ENCODE measurements at regions not wholly inside any gene's neighbourhood (a gene's known extent, or its start where the extent isn't known, plus 50 kb on each side); places are given as distances from the start of the nearest gene placed in this dataset.

DNA sequence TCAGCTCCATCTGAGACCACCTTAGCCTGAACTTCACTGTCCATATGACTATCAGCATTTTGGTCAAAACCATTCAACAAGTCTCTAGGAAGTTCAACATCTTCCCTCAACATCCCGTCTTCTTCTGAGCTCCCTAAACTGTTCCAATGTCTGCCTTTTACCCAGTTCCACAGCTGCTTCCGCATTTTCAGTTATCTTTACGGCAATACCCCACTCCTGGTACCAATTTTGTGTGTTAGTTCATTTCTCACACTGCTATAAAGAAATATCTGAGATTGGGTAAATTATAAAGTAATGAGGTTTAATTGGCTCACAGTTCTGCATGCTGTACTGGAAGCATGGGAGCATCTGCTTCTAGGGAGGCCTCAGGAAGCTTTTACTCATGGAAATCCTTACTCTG is 771.2 kb downstream of the SLITRK6 start:
- H3K27me3 ChIP-seq (ENCODE audit: control insufficient read depth, insufficient read depth, low read length): no peaks in the 10 kb centered on the region
- H3K36me3 ChIP-seq (ENCODE audit: control insufficient read depth, insufficient read depth, low read length): no peaks in the 10 kb centered on the region
- H4K20me1 ChIP-seq (ENCODE audit: control insufficient read depth, extremely low read depth, insufficient read depth, low read length): no peaks in the 10 kb centered on the region
- no peak overlapping the region for H2AFZ ChIP-seq (ENCODE audit: low read length)
- no peaks in the 10 kb centered on the region for H3K4me1 ChIP-seq (ENCODE audit: control insufficient read depth, extremely low read depth, insufficient read depth, low read length)
- H3K4me3 ChIP-seq (replicated peaks in 1 of 4; ENCODE audit: control extremely low read depth in 1 of 4, insufficient read depth in 1 of 4, low read depth in 3 of 4, low read length in 4 of 4): no peak overlapping the region
- H3K9ac ChIP-seq (ENCODE audit: insufficient read depth, low read length): no peak overlapping the region
- no peak for DNase-seq (ENCODE audit: low read depth in 2 of 2)
- H3K9me3 ChIP-seq (ENCODE audit: control insufficient read depth, insufficient read depth, low read depth, low read length): no peaks in the 10 kb centered on the region
- H3K79me2 ChIP-seq (ENCODE audit: control insufficient read depth, insufficient read depth, low read length): no peaks in the 10 kb centered on the region
- H3K4me2 ChIP-seq (ENCODE audit: extremely low read depth, insufficient read depth, low read length): no peak overlapping the region
- no peak overlapping the region for H3K27ac ChIP-seq (ENCODE audit: insufficient read depth, low read length)
- TF ChIP-seq, protein P1, sequence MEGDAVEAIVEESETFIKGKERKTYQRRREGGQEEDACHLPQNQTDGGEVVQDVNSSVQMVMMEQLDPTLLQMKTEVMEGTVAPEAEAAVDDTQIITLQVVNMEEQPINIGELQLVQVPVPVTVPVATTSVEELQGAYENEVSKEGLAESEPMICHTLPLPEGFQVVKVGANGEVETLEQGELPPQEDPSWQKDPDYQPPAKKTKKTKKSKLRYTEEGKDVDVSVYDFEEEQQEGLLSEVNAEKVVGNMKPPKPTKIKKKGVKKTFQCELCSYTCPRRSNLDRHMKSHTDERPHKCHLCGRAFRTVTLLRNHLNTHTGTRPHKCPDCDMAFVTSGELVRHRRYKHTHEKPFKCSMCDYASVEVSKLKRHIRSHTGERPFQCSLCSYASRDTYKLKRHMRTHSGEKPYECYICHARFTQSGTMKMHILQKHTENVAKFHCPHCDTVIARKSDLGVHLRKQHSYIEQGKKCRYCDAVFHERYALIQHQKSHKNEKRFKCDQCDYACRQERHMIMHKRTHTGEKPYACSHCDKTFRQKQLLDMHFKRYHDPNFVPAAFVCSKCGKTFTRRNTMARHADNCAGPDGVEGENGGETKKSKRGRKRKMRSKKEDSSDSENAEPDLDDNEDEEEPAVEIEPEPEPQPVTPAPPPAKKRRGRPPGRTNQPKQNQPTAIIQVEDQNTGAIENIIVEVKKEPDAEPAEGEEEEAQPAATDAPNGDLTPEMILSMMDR (conservative IDR thresholded peaks at IDR 0.05 in 1 of 2, IDR thresholded peaks at IDR 0.05 in 1 of 2; ENCODE audit: low read depth in 1 of 2, low read length in 2 of 2): no peak
- TF ChIP-seq EZH2 (IDR thresholded peaks at IDR 0.05; ENCODE audit: low read length, missing control alignments): no peak

DNA sequence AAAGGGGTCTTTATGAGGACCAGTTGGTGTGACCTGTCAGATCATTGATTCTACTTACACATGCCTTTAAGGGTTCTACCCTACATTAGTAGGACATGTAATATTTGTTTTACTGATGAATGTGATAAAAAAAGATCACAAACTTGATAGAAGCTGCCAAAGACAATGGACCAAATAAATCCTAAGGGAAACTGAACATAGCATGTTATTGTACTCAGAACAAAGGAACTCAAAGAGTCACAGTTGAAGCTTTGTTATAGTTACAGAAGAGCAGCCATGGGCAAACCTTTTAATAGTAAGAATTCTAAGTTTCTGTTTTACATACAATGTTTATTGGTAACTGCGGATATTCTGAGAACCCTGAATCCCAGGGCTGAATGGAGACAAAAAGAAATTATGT is 780.1 kb downstream of the SLITRK6 start:
- no peak for DNase-seq (ENCODE audit: low read depth in 2 of 2)
- H3K79me2 ChIP-seq (ENCODE audit: control insufficient read depth, insufficient read depth, low read length): no peaks in the 10 kb centered on the region
- H4K20me1 ChIP-seq (ENCODE audit: control insufficient read depth, extremely low read depth, insufficient read depth, low read length): no peaks in the 10 kb centered on the region
- H3K9me3 ChIP-seq (ENCODE audit: control insufficient read depth, insufficient read depth, low read depth, low read length): no peaks in the 10 kb centered on the region
- H3K27ac ChIP-seq (ENCODE audit: insufficient read depth, low read length): no peak overlapping the region
- H3K4me1 ChIP-seq (ENCODE audit: control insufficient read depth, extremely low read depth, insufficient read depth, low read length): no peaks in the 10 kb centered on the region
- no peak overlapping the region for H3K4me3 ChIP-seq (replicated peaks in 1 of 4; ENCODE audit: control extremely low read depth in 1 of 4, insufficient read depth in 1 of 4, low read depth in 3 of 4, low read length in 4 of 4)
- TF ChIP-seq, protein P1 (conservative IDR thresholded peaks at IDR 0.05 in 1 of 2, IDR thresholded peaks at IDR 0.05 in 1 of 2; ENCODE audit: low read depth in 1 of 2, low read length in 2 of 2): no peak
- no peak for TF ChIP-seq EZH2 (IDR thresholded peaks at IDR 0.05; ENCODE audit: low read length, missing control alignments)
- no peak overlapping the region for H3K4me2 ChIP-seq (ENCODE audit: extremely low read depth, insufficient read depth, low read length)
- H3K27me3 ChIP-seq (ENCODE audit: control insufficient read depth, insufficient read depth, low read length): no peaks in the 10 kb centered on the region
- no peak overlapping the region for H2AFZ ChIP-seq (ENCODE audit: low read length)
- no peaks in the 10 kb centered on the region for H3K36me3 ChIP-seq (ENCODE audit: control insufficient read depth, insufficient read depth, low read length)
- no peak overlapping the region for H3K9ac ChIP-seq (ENCODE audit: insufficient read depth, low read length)

DNA sequence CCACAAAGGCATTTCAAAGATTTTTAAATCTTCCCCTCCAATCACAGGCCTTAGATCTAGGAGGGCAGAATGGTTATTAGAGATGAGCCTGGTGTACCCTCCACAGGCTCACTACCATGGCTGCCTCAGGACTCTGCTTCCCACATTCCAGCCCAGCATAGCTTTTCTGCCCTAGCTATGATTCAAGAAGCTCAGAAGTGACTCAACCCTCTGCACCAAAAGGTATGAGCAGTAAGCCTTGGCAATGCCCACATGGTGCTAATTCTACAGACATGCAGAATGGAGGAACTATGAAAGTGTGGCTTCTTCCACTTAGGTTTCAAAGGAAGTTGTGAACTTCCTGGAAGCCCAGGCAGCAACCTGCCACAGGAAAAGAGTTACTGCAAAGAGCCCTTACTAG is 786.2 kb downstream of the SLITRK6 start:
- DNase-seq (ENCODE audit: low read depth in 2 of 2): no peak
- H3K4me3 ChIP-seq (replicated peaks in 1 of 4; ENCODE audit: control extremely low read depth in 1 of 4, insufficient read depth in 1 of 4, low read depth in 3 of 4, low read length in 4 of 4): no peak overlapping the region
- H3K27me3 ChIP-seq (ENCODE audit: control insufficient read depth, insufficient read depth, low read length): no peaks in the 10 kb centered on the region
- H4K20me1 ChIP-seq (ENCODE audit: control insufficient read depth, extremely low read depth, insufficient read depth, low read length): no peaks in the 10 kb centered on the region
- H3K4me1 ChIP-seq (ENCODE audit: control insufficient read depth, extremely low read depth, insufficient read depth, low read length): no peaks in the 10 kb centered on the region
- no peaks in the 10 kb centered on the region for H3K9me3 ChIP-seq (ENCODE audit: control insufficient read depth, insufficient read depth, low read depth, low read length)
- H3K79me2 ChIP-seq (ENCODE audit: control insufficient read depth, insufficient read depth, low read length): no peaks in the 10 kb centered on the region
- no peak overlapping the region for H3K27ac ChIP-seq (ENCODE audit: insufficient read depth, low read length)
- no peak for TF ChIP-seq EZH2 (IDR thresholded peaks at IDR 0.05; ENCODE audit: low read length, missing control alignments)
- TF ChIP-seq, protein P1 (conservative IDR thresholded peaks at IDR 0.05 in 1 of 2, IDR thresholded peaks at IDR 0.05 in 1 of 2; ENCODE audit: low read depth in 1 of 2, low read length in 2 of 2): no peak
- H3K36me3 ChIP-seq (ENCODE audit: control insufficient read depth, insufficient read depth, low read length): no peaks in the 10 kb centered on the region
- no peak overlapping the region for H2AFZ ChIP-seq (ENCODE audit: low read length)
- H3K4me2 ChIP-seq (ENCODE audit: extremely low read depth, insufficient read depth, low read length): no peak overlapping the region
- H3K9ac ChIP-seq (ENCODE audit: insufficient read depth, low read length): no peak overlapping the region
